Hepatocyte (in vitro differentiated cells): ENCODE measurements at regions not wholly inside any gene's neighbourhood (a gene's known extent, or its start where the extent isn't known, plus 50 kb on each side); places are given as distances from the start of the nearest gene placed in this dataset.
"Not testable (repeated sequence)": the region's sequence is repeated elsewhere in the genome, so short reads cannot be mapped to it uniquely, and the experiment has no call there.

Experiments used
- DNase-seq: peaks from one replicate; pipeline ENCODE4 v3.0.0-alpha.2; 2016; ENCODE audit warnings: low spot score
- H2AFZ ChIP-seq: fragments of 200-600 bp; sonication (generic); 2 replicates; pipeline ENCODE4 v1.6.0; 2016; ENCODE audit warnings: antibody characterized with exemption, mild to moderate bottlenecking
- H3K27ac ChIP-seq: fragments of 200-600 bp; sonication (generic); 2 replicates; pipeline ENCODE4 v1.5.1; 2016; ENCODE audit warnings: mild to moderate bottlenecking
- H3K27me3 ChIP-seq: fragments of 200-600 bp; sonication (generic); 2 replicates; pipeline ENCODE4 v1.6.1; 2016
- H3K36me3 ChIP-seq: fragments of 200-600 bp; sonication (generic); replicated peaks from 2 replicates; pipeline ENCODE4 v1.5.1; 2016; ENCODE audit warnings: low read depth; ENCODE audit not compliant: insufficient read depth
- H3K4me1 ChIP-seq: fragments of 200-600 bp; sonication (generic); 2 replicates; pipeline ENCODE4 v1.5.1; 2016; ENCODE audit warnings: mild to moderate bottlenecking, moderate library complexity; ENCODE audit not compliant: insufficient read depth
- H3K4me2 ChIP-seq: fragments of 200-600 bp; sonication (generic); 2 replicates; pipeline ENCODE4 v1.6.0; 2016
- H3K4me3 ChIP-seq: fragments of 200-600 bp; sonication (generic); 2 replicates; pipeline ENCODE4 v1.5.1; 2016; ENCODE audit warnings: mild to moderate bottlenecking
- H3K79me2 ChIP-seq: fragments of 200-600 bp; sonication (generic); 2 replicates; pipeline ENCODE4 v1.6.0; 2017; ENCODE audit warnings: mild to moderate bottlenecking
- H3K9me2 ChIP-seq: fragments of 200-600 bp; sonication (generic); replicated peaks from 2 replicates; pipeline ENCODE4 v1.6.0; 2017; ENCODE audit warnings: mild to moderate bottlenecking; ENCODE audit not compliant: insufficient read depth
- H3K9me3 ChIP-seq: fragments of 200-600 bp; sonication (generic); 2 replicates; pipeline ENCODE4 v1.5.1; 2016; ENCODE audit warnings: low read depth, mild to moderate bottlenecking
- H4K20me1 ChIP-seq: fragments of 200-600 bp; sonication (generic); 2 replicates; pipeline ENCODE4 v1.6.0; 2016; ENCODE audit warnings: mild to moderate bottlenecking; ENCODE audit not compliant: insufficient read depth, poor library complexity, severe bottlenecking
- CTCF ChIP-seq: fragments of 200-600 bp; sonication (generic); IDR thresholded peaks from 2 replicates; pipeline ENCODE4 v1.5.1; 2016; ENCODE audit warnings: antibody characterized with exemption, mild to moderate bottlenecking; ENCODE audit not compliant: poor library complexity
- EZH2 ChIP-seq: fragments of 200-600 bp; sonication (generic); IDR thresholded peaks from 2 replicates; pipeline ENCODE4 v1.6.1; 2016; ENCODE audit warnings: antibody characterized with exemption, mild to moderate bottlenecking, borderline replicate concordance
- EZH2phosphoT487 ChIP-seq: fragments of 200-600 bp; sonication (generic); IDR thresholded peaks from one replicate; pipeline ENCODE4 v1.6.1; 2018; ENCODE audit warnings: antibody characterized with exemption, mild to moderate bottlenecking, low read depth, moderate library complexity; ENCODE audit not compliant: unreplicated experiment, severe bottlenecking
- WGBS: methylation state at CpG from one replicate; pipeline ENCODE4 v1.1.6; 2016; ENCODE audit warnings: low lambda C conversion rate; ENCODE audit errors: missing lambda C conversion rate; 5-methylcytosine and 5-hydroxymethylcytosine counted together

GRCh38 chr5:87139795-87140194 is 127.9 kb upstream of the RASA1 start:
- Histone ChIP-seq H3K27me3 (no peaks in the 10 kb centered on the region), H3K27ac (no peak overlapping the region), H2AFZ (no peak overlapping the region), H3K9me2 (no peaks in the 10 kb centered on the region), H3K36me3 (no peaks in the 10 kb centered on the region), H3K4me1 (no peaks in the 10 kb centered on the region), H3K4me2 (no peak overlapping the region), H3K4me3 (no peak overlapping the region), H3K9me3 (no peaks in the 10 kb centered on the region), H4K20me1 (no peaks in the 10 kb centered on the region), H3K79me2 (no peaks in the 10 kb centered on the region)
- TF ChIP-seq EZH2 (no peak), CTCF (no peak), EZH2phosphoT487 (no peak)
- no peak for DNase-seq

- H3K4me1 ChIP-seq, result no peaks in the 10 kb centered on the region
- no peak overlapping the region for H3K4me3 ChIP-seq
- no peak overlapping the region for H3K4me2 ChIP-seq
- H2AFZ ChIP-seq, result no peak overlapping the region
- 77% methylated on average over 1 of the region's 1 CpG for WGBS
- no peaks in the 10 kb centered on the region for H3K27me3 ChIP-seq
- no peaks in the 10 kb centered on the region for H3K9me3 ChIP-seq
- no peak overlapping the region for H3K27ac ChIP-seq
- no peaks in the 10 kb centered on the region for H4K20me1 ChIP-seq
- TF ChIP-seq EZH2phosphoT487 (no peak), CTCF (no peak), EZH2 (no peak)
- H3K79me2 ChIP-seq, result no peaks in the 10 kb centered on the region
- no peaks in the 10 kb centered on the region for H3K9me2 ChIP-seq
- no peak for DNase-seq
- H3K36me3 ChIP-seq, result no peaks in the 10 kb centered on the region
These were observed 126.1 kb upstream of the RASA1 start for GRCh38 chr5:87141544-87141943.

GRCh38 chr5:87145853-87146252 is 121.8 kb upstream of the RASA1 start:
- not testable (repeated sequence) for H2AFZ ChIP-seq, H3K36me3 ChIP-seq, H3K4me1 ChIP-seq, H3K4me3 ChIP-seq, H3K4me2 ChIP-seq, H3K27me3 ChIP-seq, H3K9me2 ChIP-seq, H4K20me1 ChIP-seq, DNase-seq, H3K9me3 ChIP-seq, H3K79me2 ChIP-seq, H3K27ac ChIP-seq
- 53% methylated on average over 1 of the region's 1 CpG for WGBS

GRCh38 chr5:87147441-87147840 is 120.2 kb upstream of the RASA1 start:
- Histone ChIP-seq H3K4me2 (no peak overlapping the region), H3K27me3 (no peaks in the 10 kb centered on the region), H3K36me3 (no peaks in the 10 kb centered on the region), H3K27ac (no peak overlapping the region), H3K4me3 (no peak overlapping the region), H3K9me3 (no peaks in the 10 kb centered on the region), H3K9me2 (no peaks in the 10 kb centered on the region), H4K20me1 (no peaks in the 10 kb centered on the region), H2AFZ (no peak overlapping the region), H3K4me1 (no peaks in the 10 kb centered on the region), H3K79me2 (no peaks in the 10 kb centered on the region)
- TF ChIP-seq EZH2phosphoT487, result no peak
- TF ChIP-seq EZH2, result no peak
- no peak for TF ChIP-seq CTCF
- no peak for DNase-seq
